Astrocyte (in vitro differentiated cells and primary cell): ENCODE measurements at regions not wholly inside any gene's neighbourhood (a gene's known extent, or its start where the extent isn't known, plus 50 kb on each side); places are given as distances from the start of the nearest gene placed in this dataset.

ENCODE experiments used
- EZH2 ChIP-seq: IDR thresholded peaks from 2 replicates; pipeline ENCODE4 v1.6.1; 2012; ENCODE audit warnings: mild to moderate bottlenecking, low read length, inconsistent platforms; ENCODE audit not compliant: insufficient read depth
- TF ChIP-seq, protein P1 (sequence below): IDR thresholded peaks from 2 replicates; pipeline ENCODE4 v1.5.1; 2011; ENCODE audit warnings: low read depth, mild to moderate bottlenecking, inconsistent platforms, low read length, moderate library complexity; ENCODE audit not compliant: insufficient read depth

DNA sequence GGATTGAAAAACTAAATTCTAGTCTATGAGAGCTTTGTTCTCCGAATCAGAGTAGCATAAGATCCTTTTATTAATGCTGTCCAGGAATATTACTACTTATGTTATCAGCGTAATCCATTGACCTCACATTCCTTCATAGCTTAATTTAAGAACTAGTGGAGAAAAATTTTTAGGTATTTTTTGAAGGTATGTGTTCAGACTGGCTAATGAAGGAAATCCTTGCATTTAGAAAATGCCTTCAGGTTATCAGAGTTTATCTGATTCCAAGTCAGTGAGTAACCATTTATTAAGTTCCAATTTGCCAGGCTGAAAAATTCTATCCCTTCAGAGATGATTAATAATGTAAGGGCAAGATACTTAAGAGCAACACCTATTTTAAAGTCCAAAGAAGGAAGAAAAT is 338.2 kb upstream of the B3GALT2 start:
- TF ChIP-seq, protein P1, sequence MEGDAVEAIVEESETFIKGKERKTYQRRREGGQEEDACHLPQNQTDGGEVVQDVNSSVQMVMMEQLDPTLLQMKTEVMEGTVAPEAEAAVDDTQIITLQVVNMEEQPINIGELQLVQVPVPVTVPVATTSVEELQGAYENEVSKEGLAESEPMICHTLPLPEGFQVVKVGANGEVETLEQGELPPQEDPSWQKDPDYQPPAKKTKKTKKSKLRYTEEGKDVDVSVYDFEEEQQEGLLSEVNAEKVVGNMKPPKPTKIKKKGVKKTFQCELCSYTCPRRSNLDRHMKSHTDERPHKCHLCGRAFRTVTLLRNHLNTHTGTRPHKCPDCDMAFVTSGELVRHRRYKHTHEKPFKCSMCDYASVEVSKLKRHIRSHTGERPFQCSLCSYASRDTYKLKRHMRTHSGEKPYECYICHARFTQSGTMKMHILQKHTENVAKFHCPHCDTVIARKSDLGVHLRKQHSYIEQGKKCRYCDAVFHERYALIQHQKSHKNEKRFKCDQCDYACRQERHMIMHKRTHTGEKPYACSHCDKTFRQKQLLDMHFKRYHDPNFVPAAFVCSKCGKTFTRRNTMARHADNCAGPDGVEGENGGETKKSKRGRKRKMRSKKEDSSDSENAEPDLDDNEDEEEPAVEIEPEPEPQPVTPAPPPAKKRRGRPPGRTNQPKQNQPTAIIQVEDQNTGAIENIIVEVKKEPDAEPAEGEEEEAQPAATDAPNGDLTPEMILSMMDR, result no peak
- no peak for TF ChIP-seq EZH2
